ENCODE measurements at regions not wholly inside any gene's neighbourhood (a gene's known extent, or its start where the extent isn't known, plus 50 kb on each side); places are given as distances from the start of the nearest gene placed in this dataset.

- no peak for TF ChIP-seq ELK1 (IDR thresholded peaks at IDR 0.05; ENCODE audit: borderline replicate concordance, low read depth, low read length)
- no peak for TF ChIP-seq RAD21 (IDR thresholded peaks at IDR 0.05; ENCODE audit: low read length)
- TF ChIP-seq USF2 (IDR thresholded peaks at IDR 0.05; ENCODE audit: low read depth, low read length) = no peak
- TF ChIP-seq CTCF (conservative IDR thresholded peaks at IDR 0.05; ENCODE audit: low read depth, low read length) = no peak
- no peak for TF ChIP-seq RCOR1 (IDR thresholded peaks at IDR 0.05; ENCODE audit: insufficient replicate concordance, low read length)
- TF ChIP-seq BHLHE40 (IDR thresholded peaks at IDR 0.05; ENCODE audit: low read depth, low read length) = no peak
- TF ChIP-seq POLR2A (IDR thresholded peaks at IDR 0.05; ENCODE audit: low read depth, low read length) = no peak
- no peak for TF ChIP-seq MAZ (IDR thresholded peaks at IDR 0.05; ENCODE audit: borderline replicate concordance, low read depth, low read length)
- TF ChIP-seq RFX5 (IDR thresholded peaks at IDR 0.05; ENCODE audit: low read depth, low read length) = no peak
- no peak for TF ChIP-seq CHD1 (IDR thresholded peaks at IDR 0.05; ENCODE audit: low read depth, low read length)
Measured at GRCh38 chr9:108239696-108240321, 616.0 kb downstream of the ACTL7B start.
